Calu3 (cell line): ENCODE measurements at regions not wholly inside any gene's neighbourhood (a gene's known extent, or its start where the extent isn't known, plus 50 kb on each side); places are given as distances from the start of the nearest gene placed in this dataset.

Experiments used
- BruUV-seq: library from RNA; stranded (reverse); fragments of 400-500 nt; replicated peaks from 2 replicates; lab custom pipeline; 2021; lab: Mats Ljungman, UMichigan
- CTCF ChIA-PET: fragments of 300-600 bp; sonication (Branson Sonifier 250); formaldehyde crosslinking; loops from one replicate; lab custom pipeline; 2022; ENCODE audit warnings: antibody characterized with exemption; lab: Charles Lee
- DNase-seq: peaks from one replicate; pipeline ENCODE4 v3.0.0; 2022
- H3K27ac Mint-ChIP-seq: one replicate; pipeline ENCODE4 v1.8.0; 2022; ENCODE audit warnings: mixed read lengths; ENCODE audit not compliant: unreplicated experiment
- H3K27me3 Mint-ChIP-seq: one replicate; pipeline ENCODE4 v1.8.0; 2022; ENCODE audit warnings: mixed read lengths; ENCODE audit not compliant: unreplicated experiment
- H3K36me3 Mint-ChIP-seq: one replicate; pipeline ENCODE4 v1.8.0; 2022; ENCODE audit warnings: mild to moderate bottlenecking, moderate library complexity, mixed read lengths; ENCODE audit not compliant: insufficient read depth, unreplicated experiment
- H3K4me1 Mint-ChIP-seq: one replicate; pipeline ENCODE4 v1.8.0; 2022; ENCODE audit warnings: mild to moderate bottlenecking, low read depth, mixed read lengths; ENCODE audit not compliant: unreplicated experiment
- H3K4me3 Mint-ChIP-seq: one replicate; pipeline ENCODE4 v1.8.0; 2022; ENCODE audit warnings: mild to moderate bottlenecking, low read depth, moderate library complexity, mixed read lengths; ENCODE audit not compliant: unreplicated experiment
- H3K9me3 Mint-ChIP-seq: one replicate; pipeline ENCODE4 v1.8.0; 2022; ENCODE audit warnings: low read depth, mixed read lengths; ENCODE audit not compliant: unreplicated experiment
- intact Hi-C: fragments of 100-400 bp; cut with micrococcal nuclease; formaldehyde crosslinking; loops from one replicate; pipeline ENCODE4 v1.10.0; 2022; ENCODE audit not compliant: unreplicated experiment
- TF ChIP-seq, protein P1 (sequence below): fragments of 200-600 bp; IDR thresholded peaks from one replicate; pipeline ENCODE4 v1.8.0; 2022; ENCODE audit warnings: antibody characterized with exemption; ENCODE audit not compliant: unreplicated experiment

DNA sequence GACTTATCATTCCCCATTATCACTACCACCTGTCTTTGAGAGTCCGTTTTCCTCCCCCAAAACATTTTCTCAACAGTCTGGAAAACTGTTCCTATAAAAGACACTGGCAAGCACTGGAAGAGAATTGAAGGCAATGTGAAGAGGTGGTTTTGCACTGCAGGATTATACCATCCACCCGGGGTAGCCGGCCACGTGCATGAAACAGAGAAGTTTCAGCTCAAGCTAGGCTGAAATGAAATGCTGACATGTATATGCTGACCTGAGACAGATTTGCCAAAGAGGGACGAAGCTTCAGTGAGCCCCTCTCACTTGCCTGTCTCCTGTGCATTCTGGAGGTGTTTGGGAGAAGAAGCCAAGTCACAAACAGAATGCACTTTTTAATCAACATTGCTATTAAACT, 567.0 kb downstream of the EBF1 start:
- H3K9me3 Mint-ChIP-seq = peaks cover 16% of the 10 kb centered on the region
- CTCF ChIA-PET = no interaction called here
- DNase-seq = no peak
- no peaks in the 10 kb centered on the region for H3K4me1 Mint-ChIP-seq
- BruUV-seq = no TSS peak
- no peak overlapping the region for H3K27ac Mint-ChIP-seq
- H3K36me3 Mint-ChIP-seq = no peaks in the 10 kb centered on the region
- no peak overlapping the region for H3K4me3 Mint-ChIP-seq
- intact Hi-C loops = no loop called here
- TF ChIP-seq, protein P1, sequence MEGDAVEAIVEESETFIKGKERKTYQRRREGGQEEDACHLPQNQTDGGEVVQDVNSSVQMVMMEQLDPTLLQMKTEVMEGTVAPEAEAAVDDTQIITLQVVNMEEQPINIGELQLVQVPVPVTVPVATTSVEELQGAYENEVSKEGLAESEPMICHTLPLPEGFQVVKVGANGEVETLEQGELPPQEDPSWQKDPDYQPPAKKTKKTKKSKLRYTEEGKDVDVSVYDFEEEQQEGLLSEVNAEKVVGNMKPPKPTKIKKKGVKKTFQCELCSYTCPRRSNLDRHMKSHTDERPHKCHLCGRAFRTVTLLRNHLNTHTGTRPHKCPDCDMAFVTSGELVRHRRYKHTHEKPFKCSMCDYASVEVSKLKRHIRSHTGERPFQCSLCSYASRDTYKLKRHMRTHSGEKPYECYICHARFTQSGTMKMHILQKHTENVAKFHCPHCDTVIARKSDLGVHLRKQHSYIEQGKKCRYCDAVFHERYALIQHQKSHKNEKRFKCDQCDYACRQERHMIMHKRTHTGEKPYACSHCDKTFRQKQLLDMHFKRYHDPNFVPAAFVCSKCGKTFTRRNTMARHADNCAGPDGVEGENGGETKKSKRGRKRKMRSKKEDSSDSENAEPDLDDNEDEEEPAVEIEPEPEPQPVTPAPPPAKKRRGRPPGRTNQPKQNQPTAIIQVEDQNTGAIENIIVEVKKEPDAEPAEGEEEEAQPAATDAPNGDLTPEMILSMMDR = no peak
- no peaks in the 10 kb centered on the region for H3K27me3 Mint-ChIP-seq

DNA sequence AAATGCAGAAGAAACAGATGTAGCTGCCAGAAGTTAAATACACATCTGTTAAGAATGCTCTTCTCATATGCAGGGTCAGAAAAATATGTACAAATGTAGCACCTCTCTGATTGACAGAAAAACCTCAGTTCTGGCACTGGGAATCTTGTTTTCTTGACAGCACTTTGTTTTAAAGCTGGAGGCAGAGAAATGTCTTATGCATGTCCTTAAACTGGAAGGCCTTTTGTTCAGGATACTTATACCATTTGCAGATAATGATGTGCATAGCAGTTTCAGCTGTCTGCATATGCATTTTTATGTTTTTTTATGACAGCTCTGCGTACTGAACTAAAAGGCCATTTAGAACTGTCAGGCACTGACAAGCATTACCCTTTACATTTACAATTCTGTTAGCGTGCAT, 567.9 kb downstream of the EBF1 start:
- peaks cover 14% of the 10 kb centered on the region for H3K9me3 Mint-ChIP-seq
- H3K27me3 Mint-ChIP-seq = no peaks in the 10 kb centered on the region
- no peak for DNase-seq
- no peak overlapping the region for H3K4me3 Mint-ChIP-seq
- intact Hi-C loops = no loop called here
- no peak overlapping the region for H3K27ac Mint-ChIP-seq
- CTCF ChIA-PET = no interaction called here
- BruUV-seq = no TSS peak
- no peaks in the 10 kb centered on the region for H3K4me1 Mint-ChIP-seq
- TF ChIP-seq, protein P1 = no peak
- H3K36me3 Mint-ChIP-seq = no peaks in the 10 kb centered on the region

DNA sequence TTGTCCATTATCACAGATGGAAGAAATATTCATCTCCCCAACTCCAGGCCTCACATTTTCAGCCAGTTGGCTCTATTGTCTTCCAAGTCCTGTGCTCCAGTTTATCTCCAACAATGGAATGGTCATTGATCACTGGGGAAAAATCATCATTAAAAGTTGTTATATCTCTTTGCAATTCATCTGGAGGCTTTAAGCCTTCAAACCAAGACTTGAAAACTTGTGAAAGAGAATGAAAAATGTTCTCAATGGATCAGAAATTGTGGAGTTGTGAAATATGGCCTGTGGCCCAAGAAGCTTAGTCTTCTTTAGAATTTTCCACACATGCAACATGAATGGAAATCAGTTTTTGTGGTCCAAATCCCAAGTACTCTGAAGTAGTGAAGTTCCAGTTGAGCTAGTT, 569.6 kb downstream of the EBF1 start:
- Mint-ChIP-seq H3K27me3 (no peaks in the 10 kb centered on the region), H3K36me3 (no peaks in the 10 kb centered on the region), H3K4me3 (no peak overlapping the region), H3K9me3 (peaks cover 21% of the 10 kb centered on the region), H3K4me1 (no peaks in the 10 kb centered on the region), H3K27ac (no peak overlapping the region)
- DNase-seq = no peak
- TF ChIP-seq, protein P1 = no peak
- CTCF ChIA-PET = no interaction called here
- intact Hi-C loops = no loop called here
- BruUV-seq = no TSS peak

GRCh38 chr5:158529454-158529853, 570.3 kb downstream of the EBF1 start:
- no peaks in the 10 kb centered on the region for H3K4me1 Mint-ChIP-seq
- BruUV-seq = no TSS peak
- no peaks in the 10 kb centered on the region for H3K36me3 Mint-ChIP-seq
- TF ChIP-seq, protein P1 = no peak
- no peak overlapping the region for H3K4me3 Mint-ChIP-seq
- peaks cover 21% of the 10 kb centered on the region for H3K9me3 Mint-ChIP-seq
- no peaks in the 10 kb centered on the region for H3K27me3 Mint-ChIP-seq
- no peak overlapping the region for H3K27ac Mint-ChIP-seq
- DNase-seq = no peak
- intact Hi-C loops = no loop called here
- CTCF ChIA-PET = no interaction called here
